Activated T-helper 1 cell treated with Interleukin-2 at 50 U/mL for 16 hours (primary cell): ENCODE measurements at regions not wholly inside any gene's neighbourhood (a gene's known extent, or its start where the extent isn't known, plus 50 kb on each side); places are given as distances from the start of the nearest gene placed in this dataset.
"Not testable (repeated sequence)": the region's sequence is repeated elsewhere in the genome, so short reads cannot be mapped to it uniquely, and the experiment has no call there.

ENCODE experiments used
- DNase-seq: peaks from one replicate; pipeline ENCODE4 v3.0.0-alpha.2; 2020; ENCODE audit warnings: low read depth

DNA sequence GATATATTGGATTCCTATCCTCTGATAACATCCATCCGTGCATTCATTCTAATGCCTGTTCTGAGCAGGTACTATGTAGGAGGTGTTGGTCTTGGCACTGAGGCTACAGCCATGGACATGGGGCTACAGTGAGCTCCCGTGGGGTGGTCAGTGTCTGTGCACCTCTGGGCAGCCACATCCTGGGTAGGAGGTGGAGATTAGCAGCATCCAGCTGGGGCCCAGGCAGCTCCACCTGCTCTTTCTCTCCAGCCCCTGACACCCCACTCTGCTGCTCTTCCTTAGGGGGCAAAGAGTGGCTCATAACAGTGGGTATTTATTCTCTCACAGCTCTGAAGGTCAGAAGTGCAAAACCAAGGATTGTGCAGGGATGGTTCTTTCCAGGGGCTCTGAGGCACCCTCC lies 292.0 kb upstream of the SFSWAP start:
- no peak for DNase-seq

DNA sequence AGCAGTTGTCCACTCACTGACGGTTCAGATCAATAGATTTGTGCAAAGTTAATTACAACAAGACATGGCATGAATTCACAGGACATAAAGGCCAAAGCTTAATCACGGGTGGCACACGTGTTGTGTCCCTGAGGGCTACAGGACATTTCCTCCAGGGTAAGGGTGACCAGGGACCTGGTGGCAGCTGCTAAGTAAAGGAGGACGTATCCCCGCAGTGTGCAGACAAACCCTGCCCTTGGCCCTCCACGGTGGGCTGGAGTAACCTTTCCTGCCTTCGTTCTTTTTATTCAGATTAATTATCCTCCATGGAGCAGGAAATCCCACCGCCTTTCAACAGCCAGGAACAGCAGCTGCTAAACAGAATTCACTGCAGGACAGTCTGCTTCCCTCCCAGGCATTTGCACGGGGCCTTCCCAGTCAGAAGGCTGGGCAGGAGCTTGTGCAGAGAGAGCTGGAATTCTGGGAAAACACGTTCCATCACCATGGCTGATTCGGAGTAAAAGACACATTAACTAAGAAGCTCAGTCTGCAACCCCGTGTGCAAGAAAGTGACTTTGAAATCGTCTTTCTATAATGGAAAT lies 289.9 kb upstream of the SFSWAP start:
- DNase-seq, result no peak

DNA sequence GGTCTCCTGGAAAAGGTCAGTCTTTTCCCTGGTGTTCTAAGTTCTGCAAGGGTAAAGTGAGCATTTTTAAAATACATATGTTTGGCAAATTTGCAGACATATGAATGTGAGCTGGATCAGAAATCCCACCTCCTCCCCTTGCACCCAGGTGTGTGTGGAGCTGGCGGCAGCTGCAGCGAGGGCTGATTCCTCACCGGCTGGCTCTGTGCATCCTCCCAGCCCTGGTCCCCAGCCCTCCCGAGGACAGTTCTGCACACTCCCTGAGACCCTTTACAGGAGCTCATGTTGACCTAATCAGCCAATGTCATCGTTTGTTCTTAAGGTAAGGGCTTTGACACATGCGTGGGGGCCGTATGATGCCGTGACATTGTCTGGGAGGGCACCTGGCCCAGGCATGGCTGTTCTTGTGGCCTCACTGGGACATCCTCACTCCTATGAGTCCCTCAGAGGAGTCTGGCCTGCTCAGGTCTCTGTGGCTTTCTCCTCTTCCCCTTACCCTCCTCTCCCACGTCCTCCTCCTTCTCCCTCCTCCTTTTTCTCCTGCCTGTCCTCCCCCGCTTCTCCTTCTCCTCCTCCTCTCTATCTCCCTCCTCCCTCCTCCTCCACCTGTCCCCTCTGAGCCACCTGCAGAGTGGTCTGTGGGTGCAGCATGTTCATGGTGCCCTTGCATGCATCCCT lies 289.2 kb upstream of the SFSWAP start:
- DNase-seq, result no peak

DNA sequence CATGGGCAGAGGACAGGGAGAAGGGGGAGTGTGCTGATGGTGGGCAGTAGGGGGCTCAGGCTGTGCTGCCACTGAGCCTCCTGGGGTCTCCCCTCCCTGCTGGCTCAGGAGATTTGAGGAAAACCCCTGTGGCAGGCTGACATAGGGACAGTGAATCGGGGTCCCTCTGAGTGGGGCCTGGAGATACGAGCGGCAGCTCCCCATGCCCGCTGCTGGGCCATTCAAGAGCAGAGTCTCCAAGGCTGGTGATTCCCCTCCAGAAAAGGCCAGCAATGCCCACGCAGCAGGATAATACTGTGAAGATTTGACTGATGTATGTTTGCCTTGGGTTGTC lies 288.7 kb upstream of the SFSWAP start:
- no peak for DNase-seq

DNA sequence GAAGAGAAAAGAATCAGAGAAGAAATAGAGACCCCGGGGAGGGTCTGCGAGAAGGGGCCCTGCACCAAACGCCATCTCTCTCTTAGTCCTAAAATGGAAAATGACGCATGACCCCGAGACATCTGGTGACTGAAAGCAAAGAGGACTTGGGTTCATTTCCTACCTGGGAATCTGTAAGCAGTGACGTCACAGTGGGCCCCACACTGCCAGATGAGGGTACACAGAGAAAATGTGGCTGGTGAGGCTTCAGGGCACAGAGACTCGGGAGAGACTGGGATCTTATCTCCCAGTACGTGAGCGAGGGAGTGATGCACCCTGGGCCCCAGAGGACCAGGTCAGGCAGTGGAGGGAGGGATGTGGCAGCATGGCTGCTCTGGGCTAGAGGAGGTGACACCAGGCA lies 288.1 kb upstream of the SFSWAP start:
- DNase-seq, result no peak

DNA sequence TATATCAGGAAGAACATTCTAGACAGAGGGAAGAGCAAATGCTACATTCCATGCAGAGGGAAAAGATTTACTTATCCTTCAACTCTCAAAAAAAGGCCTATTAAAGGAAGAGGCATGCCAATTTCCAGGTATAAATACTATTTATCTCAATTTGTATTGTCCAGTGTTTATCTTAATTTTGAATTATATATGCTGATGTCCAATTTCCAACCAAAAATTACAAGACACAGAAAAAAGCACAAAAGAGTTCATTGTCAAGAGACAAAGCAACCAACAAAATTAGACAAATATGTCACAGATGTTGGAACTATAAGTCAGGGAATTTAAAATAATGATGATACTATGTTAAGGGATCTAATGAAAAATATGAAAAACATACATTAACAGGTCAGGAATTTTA lies 286.6 kb upstream of the SFSWAP start:
- DNase-seq, result no peak

DNA sequence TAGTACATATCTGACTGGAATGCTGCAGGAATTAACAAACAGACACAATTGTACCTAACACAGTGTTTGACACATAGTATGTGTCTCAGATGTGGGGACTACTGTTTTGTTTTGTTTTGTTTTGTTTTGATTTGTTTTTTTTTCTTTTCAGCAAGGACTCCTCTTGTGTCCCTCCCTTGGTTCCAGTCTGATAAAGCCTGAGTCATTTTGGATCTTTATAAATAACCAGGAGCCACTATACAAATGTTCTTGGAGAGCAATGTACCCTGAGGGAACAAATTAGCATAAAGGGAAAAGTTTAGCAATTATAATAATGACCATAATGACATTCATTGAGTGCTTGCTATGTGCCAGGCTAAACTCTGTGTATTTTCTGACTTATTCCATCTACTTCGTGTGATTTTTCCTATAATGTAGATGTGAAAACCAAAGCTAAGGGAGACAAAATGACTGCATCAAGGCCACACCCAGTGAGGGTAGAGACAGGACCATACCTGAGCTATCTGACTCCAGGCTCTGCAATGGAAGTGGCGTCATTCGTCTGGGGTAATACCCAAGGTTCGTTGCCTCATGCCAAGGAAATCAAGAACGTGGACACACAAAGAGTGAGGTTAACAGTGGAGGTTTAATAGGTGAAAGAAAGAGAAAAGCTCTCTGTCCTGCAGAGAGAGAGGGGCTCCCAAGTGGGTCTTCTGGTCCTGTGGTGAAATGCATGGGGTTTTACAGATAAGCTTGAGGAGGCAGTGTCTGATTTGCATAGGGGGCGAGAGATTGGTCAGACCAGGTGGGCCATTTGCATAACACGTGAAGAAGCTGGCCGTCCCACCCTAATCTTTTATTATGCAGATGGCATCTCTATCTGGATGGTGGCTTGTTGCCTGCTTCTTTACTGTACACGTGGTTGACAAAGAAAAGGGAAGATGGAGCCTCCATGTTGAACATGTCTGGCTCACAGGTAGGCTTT lies 285.5 kb upstream of the SFSWAP start:
- no peak for DNase-seq

DNA sequence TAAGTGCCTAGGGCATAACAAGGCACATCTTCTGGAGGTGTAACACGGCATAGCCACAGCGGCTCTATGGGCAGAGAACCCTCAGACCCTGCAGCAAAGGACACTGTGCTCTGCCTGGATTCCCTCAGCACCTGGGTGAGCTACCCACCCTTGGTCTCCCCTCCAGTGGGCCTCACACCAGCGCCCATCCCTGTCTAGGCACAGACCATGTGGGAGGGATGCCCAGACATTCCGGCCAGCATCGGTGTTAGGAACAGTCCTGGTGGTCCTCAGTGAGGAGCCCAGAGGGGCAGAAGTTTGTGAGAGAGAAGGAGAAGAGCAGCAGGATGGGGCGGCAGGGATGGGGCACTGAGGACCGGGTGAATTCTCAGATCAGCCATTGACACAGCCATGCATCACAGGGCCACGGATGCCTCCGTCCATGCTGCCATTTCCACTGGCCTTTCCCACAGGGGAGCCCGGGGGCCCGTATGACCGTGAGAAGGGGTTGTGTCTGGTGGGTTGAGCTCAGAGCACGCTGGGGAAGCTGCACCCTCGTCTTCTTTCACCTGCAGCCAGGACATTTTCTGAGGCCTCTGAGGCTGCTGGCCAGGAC lies 282.7 kb upstream of the SFSWAP start:
- no peak for DNase-seq

DNA sequence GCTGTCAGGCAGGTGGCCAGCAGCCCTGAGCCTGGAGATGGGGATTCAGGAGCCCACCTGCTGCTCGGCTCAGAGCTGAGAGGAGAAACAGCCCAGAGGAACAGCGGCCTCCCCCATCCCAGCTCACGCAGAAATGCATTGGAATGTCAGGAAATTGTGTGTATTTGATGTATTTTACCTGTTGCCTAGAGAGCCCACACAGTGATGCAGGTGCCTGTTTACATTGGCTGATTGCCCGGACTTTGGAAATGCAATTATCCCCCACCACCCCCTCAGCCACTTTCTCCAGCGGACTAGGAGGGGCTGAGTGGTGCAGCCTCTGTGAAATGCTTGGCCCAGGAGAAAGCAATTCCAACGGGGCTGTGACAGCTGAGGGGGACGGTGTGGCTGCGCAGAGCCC lies 281.7 kb upstream of the SFSWAP start:
- DNase-seq, result not testable (repeated sequence)

DNA sequence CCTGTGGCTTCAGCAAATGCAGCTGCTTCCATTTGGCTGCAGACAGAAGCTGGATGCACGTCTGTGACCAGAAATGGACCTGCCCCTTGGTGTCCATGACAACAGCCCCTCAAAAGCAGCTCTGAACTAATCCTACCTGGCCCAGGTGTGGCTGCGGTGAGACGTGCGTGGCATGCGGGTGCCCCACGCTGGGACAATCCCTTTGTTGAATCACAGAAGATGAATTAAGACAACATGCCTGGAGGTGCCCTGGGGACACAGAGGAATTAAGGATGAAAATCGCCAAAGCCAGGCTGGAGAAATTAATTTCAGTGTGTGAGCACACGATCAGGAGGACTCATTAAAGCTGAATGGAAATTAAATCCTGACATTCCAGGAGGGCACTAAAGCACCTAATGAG lies 281.2 kb upstream of the SFSWAP start:
- not testable (repeated sequence) for DNase-seq

DNA sequence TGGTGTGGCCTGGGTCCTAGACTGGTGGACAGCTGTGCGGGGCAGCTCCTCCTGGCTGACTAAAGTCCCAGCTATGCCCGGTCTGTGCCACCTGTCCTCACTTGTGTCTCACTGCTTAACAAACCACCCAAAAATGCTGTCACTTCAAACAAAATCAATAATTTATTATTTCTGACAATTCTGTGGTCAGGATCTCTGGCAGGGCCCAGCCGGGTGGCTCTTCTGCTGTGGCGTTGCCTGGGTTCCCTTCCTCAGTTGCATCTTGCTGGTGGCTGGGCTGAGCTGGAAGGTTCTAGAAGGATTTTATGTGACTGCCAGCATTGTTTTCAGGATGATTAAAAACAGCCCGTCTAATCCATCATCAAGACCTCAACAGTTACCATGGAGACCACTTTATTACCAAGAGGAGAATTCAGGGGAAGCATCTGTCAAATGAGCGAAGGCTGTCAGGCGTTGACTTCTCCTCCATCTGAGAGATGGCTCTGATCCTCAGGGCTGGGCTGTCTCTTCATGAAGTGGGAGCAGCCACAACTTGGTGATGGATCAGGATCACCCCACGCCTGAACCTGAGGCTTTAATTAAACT lies 280.6 kb upstream of the SFSWAP start:
- DNase-seq, result no peak

DNA sequence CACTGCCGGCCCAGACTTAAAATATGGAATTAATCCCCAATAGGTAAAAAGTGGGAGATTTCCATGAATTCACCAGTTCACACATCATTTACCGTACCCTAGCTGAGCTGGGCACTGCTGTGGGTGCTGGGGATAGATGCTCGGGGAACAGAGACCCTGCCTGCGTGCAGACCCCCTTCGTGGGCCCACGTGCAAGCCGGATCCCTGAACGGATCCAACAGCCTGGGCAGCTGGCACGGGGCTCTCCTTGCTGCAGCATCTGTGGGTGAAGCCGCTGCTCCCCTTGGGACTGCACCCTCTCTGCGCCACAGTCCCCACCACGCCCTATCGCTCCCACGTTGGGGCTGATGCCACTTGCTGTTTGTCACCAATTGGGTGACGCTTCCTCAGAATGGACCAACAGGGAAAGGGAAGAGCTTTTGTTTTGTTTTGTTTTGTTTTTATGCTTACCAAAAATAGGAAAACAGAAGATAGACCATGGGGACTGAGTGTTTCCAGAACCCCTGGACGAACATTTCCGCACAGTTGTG lies 279.7 kb upstream of the SFSWAP start:
- not testable (repeated sequence) for DNase-seq

DNA sequence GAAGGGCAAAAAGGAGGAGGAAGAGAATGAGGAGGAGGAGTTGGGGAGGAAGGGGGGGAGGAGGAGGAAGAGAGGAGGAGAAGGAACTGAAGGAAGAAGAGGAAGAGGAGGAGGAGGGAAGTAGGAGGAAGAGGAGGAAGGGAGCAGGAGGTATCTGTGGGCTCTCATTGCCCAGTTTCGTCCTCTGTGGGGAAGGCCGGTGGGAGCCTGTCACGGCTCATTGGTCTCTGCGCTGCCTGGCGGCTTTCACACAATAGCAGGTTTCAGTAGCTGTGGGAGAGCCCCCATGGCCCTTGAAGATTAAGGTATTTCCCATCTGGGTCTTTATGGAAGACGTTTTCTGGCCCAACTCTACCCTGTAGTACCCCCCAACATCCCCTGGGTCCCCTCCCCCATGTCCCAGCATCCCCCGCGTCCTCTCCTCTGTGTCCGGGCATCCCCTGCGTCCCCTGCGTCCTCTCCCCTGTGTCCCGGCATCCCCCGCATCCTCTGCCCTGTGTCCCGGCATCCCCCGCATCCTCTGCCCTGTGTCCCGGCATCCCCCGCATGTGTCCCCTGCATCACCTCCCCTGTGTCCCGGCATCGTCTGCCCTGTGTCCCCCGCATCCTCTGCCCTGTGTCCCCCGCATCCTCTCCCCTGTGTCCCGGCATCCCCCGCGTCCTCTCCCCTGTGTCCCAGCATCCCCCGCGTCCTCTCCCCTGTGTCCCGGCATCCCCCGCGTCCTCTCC lies 278.2 kb upstream of the SFSWAP start:
- no peak for DNase-seq

DNA sequence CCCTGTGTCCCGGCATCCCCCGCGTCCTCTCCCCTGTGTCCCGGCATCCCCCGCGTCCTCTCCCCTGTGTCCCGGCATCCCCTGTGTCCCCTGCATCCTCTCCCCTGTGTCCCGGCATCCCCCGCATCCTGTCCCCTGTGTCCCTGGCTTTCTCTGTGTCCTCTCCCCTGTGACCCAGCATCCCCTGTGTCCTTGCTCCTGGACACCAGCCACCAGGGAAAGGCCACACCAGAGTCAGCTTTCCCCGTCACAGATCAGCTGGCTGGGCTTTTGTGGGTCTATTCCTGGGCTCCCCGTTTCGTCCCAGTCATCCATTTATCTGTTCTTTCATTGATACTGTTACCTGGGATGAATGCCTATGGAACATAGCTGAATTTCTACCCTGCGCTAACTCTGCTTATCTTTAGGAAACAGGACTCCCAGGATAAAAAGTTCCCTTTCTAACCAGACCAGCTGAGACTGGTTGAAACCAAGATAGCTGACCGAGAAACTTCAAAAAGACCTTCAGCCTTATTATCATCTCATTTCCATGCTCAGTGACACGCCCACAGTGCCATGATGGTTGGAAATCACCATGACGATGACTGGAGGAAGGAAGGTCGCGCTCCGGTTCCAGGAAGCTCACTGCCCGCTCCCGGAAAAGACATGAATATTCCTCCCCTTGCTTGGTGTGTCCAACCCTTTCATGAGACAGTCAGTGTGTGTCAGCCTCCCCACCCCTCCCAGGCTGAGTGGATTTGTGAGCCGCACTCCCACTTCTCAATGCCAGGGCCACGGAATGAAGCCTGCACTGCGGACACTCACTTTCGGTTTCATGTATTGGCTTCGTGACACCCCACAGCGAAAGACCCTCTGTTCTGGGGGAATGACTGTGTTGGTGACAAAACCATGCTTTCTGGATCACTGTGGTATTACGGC lies 276.4 kb upstream of the SFSWAP start:
- no peak for DNase-seq

DNA sequence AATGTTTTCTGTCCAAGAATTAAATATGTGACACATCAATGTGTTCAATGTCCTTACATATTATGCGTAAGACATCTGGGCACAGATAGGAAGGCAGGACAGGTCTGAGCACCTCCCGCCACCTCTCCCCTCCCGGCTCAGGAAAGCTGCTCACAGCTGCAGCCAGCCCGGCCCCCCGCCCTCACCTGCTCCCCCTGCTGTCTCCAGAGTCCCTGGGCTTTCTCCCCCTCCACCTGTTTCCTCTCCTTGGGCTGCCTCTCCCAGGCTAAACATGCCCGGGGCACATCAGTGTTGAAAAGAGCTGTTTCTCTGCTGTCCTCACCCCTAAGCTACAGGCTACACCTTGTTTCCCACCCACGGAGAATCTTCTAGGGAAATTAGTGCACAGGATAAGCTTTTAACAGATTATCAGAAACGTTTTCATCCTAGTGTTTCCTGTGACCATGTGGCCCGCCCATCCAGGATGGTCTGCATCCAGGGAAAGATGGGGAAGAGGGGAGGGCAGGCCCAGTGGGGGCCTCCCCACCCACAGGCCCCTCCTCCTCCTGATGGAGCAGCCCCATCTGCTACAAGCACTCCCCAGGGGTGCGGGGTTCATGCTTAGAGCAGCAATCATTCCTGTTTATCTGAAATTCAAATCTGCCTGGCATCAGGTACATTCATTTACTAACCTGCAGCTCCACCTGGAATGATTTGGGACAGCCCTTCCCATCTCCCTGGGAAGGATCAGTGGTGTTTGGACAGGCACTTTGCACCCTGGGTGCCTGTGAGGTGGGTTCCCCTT lies 273.8 kb upstream of the SFSWAP start:
- DNase-seq, result no peak

DNA sequence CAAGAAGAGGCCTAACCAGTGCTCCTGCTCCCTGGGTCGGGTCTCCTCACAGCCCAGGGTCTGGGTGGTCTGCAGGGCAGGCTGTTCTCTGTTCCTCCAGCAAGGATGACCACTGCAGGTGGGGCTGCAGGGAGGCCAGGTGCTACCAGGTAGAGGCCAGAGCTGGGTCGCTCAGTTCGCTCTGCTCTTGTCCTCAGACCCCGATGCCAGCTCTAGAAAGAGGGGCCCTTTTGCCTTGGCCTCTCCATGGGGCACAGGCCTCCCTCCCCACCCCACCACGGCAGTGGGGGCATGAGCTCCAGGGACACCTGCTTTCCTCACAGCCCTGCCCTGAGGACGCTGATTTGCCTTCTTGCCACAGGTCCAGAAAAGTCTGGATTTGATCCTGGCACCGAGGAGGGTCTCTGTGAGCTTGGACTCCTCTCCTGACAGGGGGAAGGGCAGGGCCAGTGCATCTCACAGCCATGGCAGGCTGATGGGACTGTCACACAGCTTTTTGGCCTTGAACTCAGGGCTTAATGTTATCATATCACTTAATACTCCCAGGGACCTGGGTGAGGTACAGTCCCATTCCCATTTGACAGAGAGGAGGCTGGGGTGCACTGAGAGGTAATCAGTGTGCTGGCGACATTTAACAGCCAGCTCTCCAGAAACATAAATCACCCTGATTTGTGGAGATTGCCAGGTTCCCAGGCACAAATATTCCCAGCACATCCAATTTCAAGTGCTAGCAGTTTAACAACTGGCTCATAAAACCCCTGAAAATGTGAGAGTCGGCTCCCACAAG lies 273.0 kb upstream of the SFSWAP start:
- DNase-seq, result no peak

DNA sequence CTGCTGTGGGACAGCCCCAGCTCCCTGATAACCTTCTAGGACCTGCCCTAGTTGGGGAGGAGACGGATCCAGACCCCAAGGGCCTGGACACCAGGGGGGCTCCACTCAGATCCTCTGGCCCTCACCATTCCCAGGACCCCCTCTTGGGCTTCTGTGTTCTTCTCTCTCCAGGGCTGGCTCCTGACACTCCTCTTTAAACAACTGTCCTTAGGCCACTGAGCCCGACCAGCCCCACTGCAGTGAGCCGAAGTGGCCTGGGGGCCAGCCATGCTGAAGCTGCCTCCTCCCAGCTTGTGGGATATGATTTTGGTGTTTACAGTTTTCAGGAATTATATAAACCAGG lies 272.4 kb upstream of the SFSWAP start:
- not testable (repeated sequence) for DNase-seq

DNA sequence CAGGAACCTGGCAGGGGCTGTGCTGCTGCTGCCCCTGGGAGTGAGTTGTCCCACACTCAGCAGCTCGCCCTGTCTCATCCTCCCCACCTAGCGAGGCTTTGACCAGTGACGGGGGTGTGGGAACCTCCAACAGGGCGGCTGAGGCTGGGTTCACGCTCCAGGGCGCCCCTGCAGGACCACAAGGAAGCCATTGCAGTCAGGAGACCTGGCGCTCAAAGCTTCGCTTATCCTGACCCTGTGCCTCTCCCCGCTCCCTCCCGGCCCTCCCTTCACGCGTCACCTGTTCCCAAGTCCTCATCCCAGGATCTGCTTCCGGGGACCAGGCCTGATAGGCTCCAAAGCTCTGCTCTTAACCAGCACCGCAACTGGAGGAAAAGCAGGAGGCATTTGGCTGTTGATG lies 272.0 kb upstream of the SFSWAP start:
- no peak for DNase-seq

DNA sequence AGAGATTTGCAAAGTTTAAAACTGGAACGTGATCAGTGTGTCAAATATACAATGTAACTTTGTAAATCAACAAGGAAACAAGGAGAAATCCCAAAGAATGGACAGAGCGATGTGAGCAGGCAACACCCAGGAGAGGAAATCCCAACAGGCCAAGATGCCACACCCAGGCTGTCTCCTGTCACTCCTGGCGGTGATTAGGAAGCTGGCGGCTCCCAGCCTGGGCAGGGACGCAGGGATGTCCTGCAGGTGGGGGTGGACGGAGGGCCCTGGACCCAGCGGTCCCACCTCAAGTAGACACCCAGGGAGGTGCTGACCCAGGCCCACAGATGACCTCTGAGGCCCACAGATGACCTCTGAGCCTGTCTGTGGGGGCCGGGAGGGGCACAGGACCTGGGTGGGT lies 271.1 kb upstream of the SFSWAP start:
- DNase-seq, result not testable (repeated sequence)
